ENCODE measurements at regions not wholly inside any gene's neighbourhood (a gene's known extent, or its start where the extent isn't known, plus 50 kb on each side); places are given as distances from the start of the nearest gene placed in this dataset.

DNA sequence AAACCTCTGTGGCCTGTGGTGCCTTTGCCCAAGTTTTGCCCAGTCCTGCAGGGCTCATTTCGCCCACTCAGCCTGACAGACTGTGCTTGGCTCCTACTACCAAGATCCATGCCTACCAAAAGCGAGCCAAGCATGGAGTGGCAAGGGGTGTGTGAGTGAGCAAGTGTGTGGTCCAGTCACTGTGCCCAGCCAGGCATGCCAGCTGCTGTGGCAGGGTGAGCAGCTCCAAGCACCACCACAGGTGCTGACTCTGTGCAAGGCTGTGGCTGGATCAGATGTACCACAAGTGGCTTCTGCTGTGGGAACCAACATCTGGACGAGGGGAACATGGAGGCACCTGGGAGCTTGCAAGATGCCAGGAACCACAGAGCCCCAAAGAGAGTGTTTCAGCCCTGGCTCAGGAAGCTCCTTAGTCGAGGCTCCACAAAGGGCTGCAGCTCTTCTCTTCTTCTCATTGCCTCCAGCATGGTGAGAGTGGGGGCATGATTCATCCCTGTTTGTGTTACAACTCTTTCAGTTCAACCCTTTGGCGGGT is 1564.2 kb upstream of the MIR17HG start:
- Histone ChIP-seq H3K4me1 (no peaks in the 10 kb centered on the region), H3K4me3 (no peak overlapping the region), H3K9me3 (no peaks in the 10 kb centered on the region), H3K27ac (no peak overlapping the region), H3K4me2 (no peak overlapping the region)
- ChIA-PET POLR2A (no interaction called here), CTCF (no interaction called here)
- TF ChIP-seq POLR2A (IDR thresholded peaks at IDR 0.05; ENCODE audit: low read length) (no peak), CBX8 (IDR thresholded peaks at IDR 0.05) (no peak), NPAS2 (CRISPR knock-in tag; IDR thresholded peaks at IDR 0.05; ENCODE audit: borderline replicate concordance) (no peak), RFX5 (IDR thresholded peaks at IDR 0.05) (no peak), HOXA7 (CRISPR knock-in tag; IDR thresholded peaks at IDR 0.05) (no peak)
- TF ChIP-seq, protein P1, sequence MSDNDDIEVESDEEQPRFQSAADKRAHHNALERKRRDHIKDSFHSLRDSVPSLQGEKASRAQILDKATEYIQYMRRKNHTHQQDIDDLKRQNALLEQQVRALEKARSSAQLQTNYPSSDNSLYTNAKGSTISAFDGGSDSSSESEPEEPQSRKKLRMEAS (IDR thresholded peaks at IDR 0.05): no peak
- ATAC-seq (no peak), FAIRE-seq (no peak), DNase-seq (ENCODE audit: low read depth in 1 of 2, low spot score in 1 of 2) (no peak)
- WGBS (ENCODE audit: missing lambda C conversion rate): 46% methylated on average over 4 of the region's 5 CpGs

DNA sequence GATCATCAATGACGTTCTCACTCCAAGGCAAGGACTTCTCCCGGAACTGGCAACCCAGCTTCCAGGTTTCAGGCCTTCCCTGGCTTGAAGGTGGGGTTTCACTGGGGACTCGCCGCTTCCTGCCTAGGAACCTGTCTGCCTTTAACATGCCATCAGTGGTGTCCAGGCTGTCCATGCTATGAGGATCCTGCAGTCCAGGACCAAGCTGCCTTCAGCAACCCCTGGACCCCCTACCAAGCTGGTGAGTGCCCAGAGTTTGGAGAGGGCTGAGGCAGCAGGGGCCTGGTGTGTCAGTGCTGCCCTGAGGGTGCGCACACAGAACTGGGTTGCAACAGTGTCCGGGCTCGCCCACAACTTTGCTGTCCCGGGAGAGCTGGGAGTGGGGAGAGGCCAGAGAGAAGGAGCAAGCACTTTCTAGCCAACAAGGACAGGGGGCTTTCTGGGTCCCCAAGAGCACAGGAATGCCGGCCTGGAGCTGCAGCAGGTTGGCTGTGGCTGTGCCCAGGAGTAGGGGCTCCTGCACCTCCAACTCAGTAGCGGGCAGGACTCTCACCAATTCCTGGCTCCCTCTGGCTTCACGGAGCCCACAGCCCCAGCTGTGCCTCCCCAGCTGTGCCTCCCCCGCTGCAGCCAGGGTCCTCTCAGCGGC is 1563.2 kb upstream of the MIR17HG start:
- DNase-seq (ENCODE audit: low read depth in 1 of 2, low spot score in 1 of 2) (no peak), ATAC-seq (no peak), FAIRE-seq (no peak)
- TF ChIP-seq JUN (IDR thresholded peaks at IDR 0.05) (no peak), HOXB5 (CRISPR knock-in tag; IDR thresholded peaks at IDR 0.05) (no peak), POLR2A (IDR thresholded peaks at IDR 0.05; ENCODE audit: low read length) (no peak), HOXA7 (CRISPR knock-in tag; IDR thresholded peaks at IDR 0.05) (no peak), RAD21 (conservative IDR thresholded peaks at IDR 0.05 in 1 of 2, IDR thresholded peaks at IDR 0.05 in 1 of 2) (no peak), FOXS1 (CRISPR knock-in tag; IDR thresholded peaks at IDR 0.05) (no peak), HEYL (CRISPR knock-in tag; IDR thresholded peaks at IDR 0.05) (no peak), ZSCAN20 (CRISPR knock-in tag; IDR thresholded peaks at IDR 0.05) (no peak), TFCP2L1 (CRISPR knock-in tag; IDR thresholded peaks at IDR 0.05) (no peak), PHF8 (IDR thresholded peaks at IDR 0.05; ENCODE audit: borderline replicate concordance, low read depth) (no peak), CHD4 (IDR thresholded peaks at IDR 0.05; ENCODE audit: borderline replicate concordance) (no peak)
- TF ChIP-seq, protein P2, sequence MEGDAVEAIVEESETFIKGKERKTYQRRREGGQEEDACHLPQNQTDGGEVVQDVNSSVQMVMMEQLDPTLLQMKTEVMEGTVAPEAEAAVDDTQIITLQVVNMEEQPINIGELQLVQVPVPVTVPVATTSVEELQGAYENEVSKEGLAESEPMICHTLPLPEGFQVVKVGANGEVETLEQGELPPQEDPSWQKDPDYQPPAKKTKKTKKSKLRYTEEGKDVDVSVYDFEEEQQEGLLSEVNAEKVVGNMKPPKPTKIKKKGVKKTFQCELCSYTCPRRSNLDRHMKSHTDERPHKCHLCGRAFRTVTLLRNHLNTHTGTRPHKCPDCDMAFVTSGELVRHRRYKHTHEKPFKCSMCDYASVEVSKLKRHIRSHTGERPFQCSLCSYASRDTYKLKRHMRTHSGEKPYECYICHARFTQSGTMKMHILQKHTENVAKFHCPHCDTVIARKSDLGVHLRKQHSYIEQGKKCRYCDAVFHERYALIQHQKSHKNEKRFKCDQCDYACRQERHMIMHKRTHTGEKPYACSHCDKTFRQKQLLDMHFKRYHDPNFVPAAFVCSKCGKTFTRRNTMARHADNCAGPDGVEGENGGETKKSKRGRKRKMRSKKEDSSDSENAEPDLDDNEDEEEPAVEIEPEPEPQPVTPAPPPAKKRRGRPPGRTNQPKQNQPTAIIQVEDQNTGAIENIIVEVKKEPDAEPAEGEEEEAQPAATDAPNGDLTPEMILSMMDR (IDR thresholded peaks at IDR 0.05): no peak
- TF ChIP-seq, protein P3, sequence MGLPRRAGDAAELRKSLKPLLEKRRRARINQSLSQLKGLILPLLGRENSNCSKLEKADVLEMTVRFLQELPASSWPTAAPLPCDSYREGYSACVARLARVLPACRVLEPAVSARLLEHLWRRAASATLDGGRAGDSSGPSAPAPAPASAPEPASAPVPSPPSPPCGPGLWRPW (IDR thresholded peaks at IDR 0.05): no peak
- TF ChIP-seq, protein P4, sequence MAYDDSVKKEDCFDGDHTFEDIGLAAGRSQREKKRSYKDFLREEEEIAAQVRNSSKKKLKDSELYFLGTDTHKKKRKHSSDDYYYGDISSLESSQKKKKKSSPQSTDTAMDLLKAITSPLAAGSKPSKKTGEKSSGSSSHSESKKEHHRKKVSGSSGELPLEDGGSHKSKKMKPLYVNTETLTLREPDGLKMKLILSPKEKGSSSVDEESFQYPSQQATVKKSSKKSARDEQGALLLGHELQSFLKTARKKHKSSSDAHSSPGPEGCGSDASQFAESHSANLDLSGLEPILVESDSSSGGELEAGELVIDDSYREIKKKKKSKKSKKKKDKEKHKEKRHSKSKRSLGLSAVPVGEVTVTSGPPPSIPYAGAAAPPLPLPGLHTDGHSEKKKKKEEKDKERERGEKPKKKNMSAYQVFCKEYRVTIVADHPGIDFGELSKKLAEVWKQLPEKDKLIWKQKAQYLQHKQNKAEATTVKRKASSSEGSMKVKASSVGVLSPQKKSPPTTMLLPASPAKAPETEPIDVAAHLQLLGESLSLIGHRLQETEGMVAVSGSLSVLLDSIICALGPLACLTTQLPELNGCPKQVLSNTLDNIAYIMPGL (CRISPR knock-in tag; IDR thresholded peaks at IDR 0.05; ENCODE audit: borderline replicate concordance): no peak
- H3K4me2 ChIP-seq: no peak overlapping the region
- no peak overlapping the region for H3K27ac ChIP-seq
- no peak overlapping the region for H3K4me3 ChIP-seq
- no peaks in the 10 kb centered on the region for H3K4me1 ChIP-seq
- ChIA-PET POLR2A (no interaction called here), CTCF (no interaction called here)
- no peaks in the 10 kb centered on the region for H3K9me3 ChIP-seq
- 73% methylated on average over 6 of the region's 13 CpGs for WGBS (ENCODE audit: missing lambda C conversion rate)

DNA sequence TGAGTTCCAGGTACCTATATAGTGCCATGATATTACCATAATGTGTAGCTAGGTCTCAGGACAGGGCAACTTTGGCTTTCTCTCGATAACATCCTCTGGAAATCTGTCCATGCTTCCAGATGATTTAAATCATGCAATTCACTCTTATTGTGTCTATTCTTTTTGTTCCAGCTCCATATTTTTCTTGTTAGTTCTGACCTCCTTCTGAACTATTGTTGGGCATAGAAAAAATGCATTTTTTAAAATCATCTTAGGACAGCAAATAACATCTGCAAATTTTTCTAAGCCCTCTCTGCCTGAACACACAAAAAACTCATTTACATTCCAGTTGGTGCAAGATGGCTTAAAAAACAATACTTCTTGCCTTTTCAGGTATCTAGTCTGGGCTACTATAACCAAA is 1561.0 kb upstream of the MIR17HG start:
- Histone ChIP-seq H3K4me3 (no peak overlapping the region), H3K4me2 (no peak overlapping the region), H3K27ac (no peak overlapping the region), H3K4me1 (no peaks in the 10 kb centered on the region), H3K9me3 (no peaks in the 10 kb centered on the region)
- POLR2A ChIA-PET: no interaction called here
- FAIRE-seq (no peak), DNase-seq (ENCODE audit: low read depth in 1 of 2, low spot score in 1 of 2) (no peak), ATAC-seq (no peak)
- WGBS (ENCODE audit: missing lambda C conversion rate): 64% methylated on average over 1 of the region's 1 CpG
- CTCF ChIA-PET: no interaction called here
- TF ChIP-seq NR3C1 (IDR thresholded peaks at IDR 0.05) (no peak), POLR2A (IDR thresholded peaks at IDR 0.05; ENCODE audit: low read length) (no peak)
- TF ChIP-seq, protein P5, sequence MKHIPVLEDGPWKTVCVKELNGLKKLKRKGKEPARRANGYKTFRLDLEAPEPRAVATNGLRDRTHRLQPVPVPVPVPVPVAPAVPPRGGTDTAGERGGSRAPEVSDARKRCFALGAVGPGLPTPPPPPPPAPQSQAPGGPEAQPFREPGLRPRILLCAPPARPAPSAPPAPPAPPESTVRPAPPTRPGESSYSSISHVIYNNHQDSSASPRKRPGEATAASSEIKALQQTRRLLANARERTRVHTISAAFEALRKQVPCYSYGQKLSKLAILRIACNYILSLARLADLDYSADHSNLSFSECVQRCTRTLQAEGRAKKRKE (CRISPR knock-in tag; IDR thresholded peaks at IDR 0.05; ENCODE audit: low read depth): no peak
